Erythroblast (primary cell): ENCODE measurements at regions not wholly inside any gene's neighbourhood (a gene's known extent, or its start where the extent isn't known, plus 50 kb on each side); places are given as distances from the start of the nearest gene placed in this dataset.

Experiments used
- DNase-seq, 2 experiments: peaks; one replicate each; lab custom pipeline; 2025; lab: John Stamatoyannopoulos, UW
- GATA1 ChIP-seq: IDR thresholded peaks from 2 replicates; pipeline ENCODE4 v1.6.1; 2011; ENCODE audit warnings: low read depth, mild to moderate bottlenecking, control low read depth, low read length, moderate library complexity
- POLR2A ChIP-seq: IDR thresholded peaks from 2 replicates; pipeline ENCODE4 v1.6.1; 2011; ENCODE audit warnings: mild to moderate bottlenecking, low read length

DNA sequence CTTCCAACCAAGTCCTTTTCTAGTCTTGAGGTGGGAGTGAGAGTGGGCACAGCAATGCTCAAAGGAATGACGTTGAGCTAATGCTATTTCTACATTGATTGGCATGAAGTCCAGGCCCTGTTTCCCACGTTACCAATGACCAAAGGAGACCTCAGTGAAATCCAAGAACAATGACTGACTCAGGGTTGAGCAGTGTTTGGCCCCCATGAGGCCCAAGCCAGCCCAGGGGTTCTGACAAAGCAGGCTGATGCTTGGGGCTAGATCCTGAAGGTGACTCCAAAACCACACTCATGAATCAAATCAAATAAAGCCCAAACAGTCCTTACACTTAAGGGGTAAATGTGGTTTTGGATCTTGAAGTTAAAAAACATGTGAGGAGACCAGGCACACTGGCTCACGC, 278.5 kb upstream of the GJB5 start:
- TF ChIP-seq POLR2A, result no peak
- no peak for TF ChIP-seq GATA1
- DNase-seq, result no peak

DNA sequence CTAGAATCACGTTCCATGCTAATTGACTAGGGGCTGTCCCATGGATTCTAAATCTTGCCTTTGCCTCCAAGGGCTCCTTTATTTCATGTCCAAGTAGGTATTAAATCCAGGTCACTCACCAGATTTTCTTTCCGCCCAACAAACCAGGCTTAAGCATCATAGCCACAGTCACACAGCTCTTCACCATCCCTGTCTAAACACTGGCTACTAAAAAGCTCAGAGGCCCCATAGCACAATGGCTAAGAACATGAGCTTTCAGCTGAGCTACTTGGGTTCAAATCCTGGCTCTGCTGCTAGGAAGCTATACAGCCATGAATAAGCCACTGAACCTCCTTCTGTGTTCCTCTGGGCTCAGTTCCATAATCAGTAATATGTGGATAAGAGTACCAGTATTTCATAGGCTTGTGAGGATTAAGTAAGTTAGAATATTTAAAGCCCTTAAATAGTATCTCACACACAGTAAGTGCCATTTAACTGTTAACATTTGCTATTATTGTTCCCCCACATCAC, 277.2 kb upstream of the GJB5 start:
- TF ChIP-seq GATA1 (no peak), POLR2A (no peak)
- no peak for DNase-seq

DNA sequence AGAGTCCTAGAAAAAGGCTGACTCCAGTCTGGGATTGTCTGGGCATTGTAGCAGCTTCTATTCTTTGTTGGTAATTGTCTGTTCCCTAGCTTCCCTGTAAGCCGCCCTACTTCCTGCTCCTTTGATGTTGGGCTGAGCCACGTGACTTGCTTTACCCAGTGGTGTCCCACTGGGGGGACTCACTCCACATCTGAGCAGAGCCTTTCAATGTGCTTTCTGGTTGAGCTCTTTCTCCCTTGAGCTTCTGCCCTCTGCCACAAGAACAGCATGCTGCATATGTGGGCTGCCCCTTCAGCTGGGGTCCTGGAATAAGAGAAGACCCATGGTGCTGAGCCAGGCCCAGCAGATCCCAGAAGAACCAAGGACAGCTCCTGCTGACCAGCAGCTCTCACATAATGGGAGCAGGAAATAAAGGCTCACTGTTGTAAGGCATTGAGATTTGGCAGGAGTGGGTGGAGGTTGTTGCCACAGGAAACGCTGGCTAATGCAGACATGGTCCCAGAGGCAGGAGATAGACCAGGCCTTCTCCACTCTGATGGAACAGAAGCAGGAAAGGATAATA, 276.3 kb upstream of the GJB5 start:
- TF ChIP-seq POLR2A, result no peak
- TF ChIP-seq GATA1, result no peak

DNA sequence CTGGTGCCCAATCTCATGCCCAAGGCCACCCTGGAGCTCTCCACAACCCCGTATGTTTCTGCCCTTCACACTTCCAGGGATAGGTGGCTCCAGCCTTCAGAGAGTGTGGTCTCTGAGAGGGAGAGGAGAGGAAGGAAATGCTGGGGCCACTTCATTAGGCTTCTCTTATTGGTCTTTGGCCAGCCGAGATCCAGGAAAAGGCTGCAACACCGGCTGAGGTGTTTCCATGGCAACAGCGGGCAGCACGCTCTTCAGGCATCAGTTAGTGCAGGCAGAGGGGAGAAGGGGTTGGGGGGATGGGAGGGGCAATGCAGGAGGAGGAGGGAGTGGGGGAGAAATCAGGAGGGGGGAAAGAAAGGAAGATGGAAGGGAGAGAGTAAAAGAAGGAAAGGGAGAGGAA, 275.1 kb upstream of the GJB5 start:
- DNase-seq, result no peak
- TF ChIP-seq POLR2A (no peak), GATA1 (no peak)

More for the DNA sequence above, 276.3 kb upstream of the GJB5 start:
- DNase-seq, result no peak

DNA sequence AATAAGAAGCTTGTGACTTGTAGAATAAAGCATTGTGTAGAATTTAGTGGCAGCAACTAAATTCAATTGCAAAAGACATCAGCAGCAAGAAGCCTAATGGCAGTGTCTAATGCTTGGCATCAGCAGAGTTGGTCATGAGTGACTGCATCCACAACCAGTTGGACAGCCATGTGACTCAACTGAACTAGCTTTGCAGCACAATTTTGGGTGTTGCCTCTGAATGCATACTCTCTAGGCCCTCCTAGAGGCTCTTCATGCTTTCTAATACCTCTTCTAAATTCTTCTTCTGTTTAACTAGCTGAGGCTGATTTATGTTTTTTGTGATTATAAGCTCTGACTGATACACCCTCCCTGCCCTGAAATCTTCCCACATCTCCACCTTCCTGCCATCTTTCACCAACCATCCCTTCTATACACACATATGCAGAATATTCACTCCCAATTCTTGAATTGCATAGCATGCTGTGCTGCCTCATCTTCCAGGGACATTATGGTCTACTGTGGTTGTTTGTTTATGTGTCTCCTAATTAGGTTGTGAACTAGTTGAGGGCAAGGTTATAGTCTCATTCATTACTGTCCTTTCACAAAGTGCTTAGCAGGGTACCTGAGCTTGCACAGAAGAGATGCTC, 266.7 kb upstream of the GJB5 start:
- TF ChIP-seq POLR2A, result no peak
- TF ChIP-seq GATA1, result no peak
- DNase-seq, result no peak

DNA sequence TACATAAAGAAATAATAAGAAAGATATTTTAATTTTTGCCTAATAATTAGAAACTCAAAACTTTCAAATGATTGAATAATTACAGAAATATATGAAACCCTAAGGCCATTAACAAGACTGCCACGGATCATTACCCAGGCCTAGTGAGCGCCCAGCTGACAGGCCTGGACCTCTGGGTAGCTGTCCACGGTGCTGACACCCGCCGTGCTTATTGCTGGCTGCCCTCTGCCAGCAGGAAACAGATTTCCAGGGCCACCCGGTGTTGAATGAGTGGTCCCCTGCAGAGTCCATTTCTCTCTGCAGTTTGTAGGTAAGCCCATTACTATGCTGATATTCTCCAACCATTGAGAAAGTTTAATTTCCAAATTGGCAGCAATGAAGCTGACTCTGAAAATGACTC, 254.4 kb upstream of the GJB5 start:
- no peak for TF ChIP-seq GATA1
- no peak for TF ChIP-seq POLR2A
- peak; percentile 12 to 26 for DNase-seq

DNA sequence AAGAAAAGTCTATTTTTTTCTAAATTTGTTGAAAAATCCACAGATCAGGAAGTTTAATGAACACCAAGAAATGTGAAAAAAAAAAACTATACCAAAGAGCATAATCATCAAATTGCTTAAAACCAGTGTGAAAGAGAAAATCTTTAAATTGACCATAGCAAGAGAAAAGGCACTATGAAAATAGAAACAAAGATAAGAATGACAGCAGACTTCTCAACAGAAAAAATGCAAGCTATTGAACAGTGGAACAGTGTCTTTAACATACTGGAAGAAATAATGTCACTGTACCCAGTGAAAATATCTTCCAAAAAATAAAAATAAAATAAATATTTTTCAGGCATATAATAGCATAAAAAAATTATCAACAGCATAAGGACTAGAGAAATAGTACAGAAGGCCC, 243.0 kb upstream of the GJB5 start:
- no peak for DNase-seq
- TF ChIP-seq POLR2A (no peak), GATA1 (no peak)

DNA sequence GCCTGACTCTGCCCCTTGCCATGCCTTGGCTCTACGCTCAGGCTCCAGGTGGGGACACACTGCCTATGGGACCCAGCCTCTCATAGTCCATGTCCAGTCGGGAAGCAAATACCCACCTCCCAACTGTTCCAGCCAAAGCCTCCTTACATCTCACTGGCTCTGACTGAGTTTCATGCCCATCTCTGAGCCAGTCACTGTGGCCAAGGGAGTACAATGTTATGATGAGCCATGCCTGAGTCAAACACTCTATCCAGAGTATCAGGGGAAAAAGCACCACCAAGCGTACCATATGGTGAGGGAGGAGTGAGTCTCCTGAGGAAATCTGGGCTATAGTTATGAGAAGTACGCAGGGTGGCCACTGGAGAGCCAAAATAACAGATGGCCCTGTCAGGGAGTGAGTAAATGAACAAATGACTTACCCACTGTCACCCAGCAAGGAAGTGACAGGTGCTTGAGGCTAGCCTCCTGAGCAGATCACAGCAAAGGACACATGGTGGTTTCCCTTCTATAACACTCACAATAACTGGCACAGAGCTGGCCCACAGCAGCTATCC, 236.6 kb upstream of the GJB5 start:
- no peak for DNase-seq
- no peak for TF ChIP-seq GATA1

DNA sequence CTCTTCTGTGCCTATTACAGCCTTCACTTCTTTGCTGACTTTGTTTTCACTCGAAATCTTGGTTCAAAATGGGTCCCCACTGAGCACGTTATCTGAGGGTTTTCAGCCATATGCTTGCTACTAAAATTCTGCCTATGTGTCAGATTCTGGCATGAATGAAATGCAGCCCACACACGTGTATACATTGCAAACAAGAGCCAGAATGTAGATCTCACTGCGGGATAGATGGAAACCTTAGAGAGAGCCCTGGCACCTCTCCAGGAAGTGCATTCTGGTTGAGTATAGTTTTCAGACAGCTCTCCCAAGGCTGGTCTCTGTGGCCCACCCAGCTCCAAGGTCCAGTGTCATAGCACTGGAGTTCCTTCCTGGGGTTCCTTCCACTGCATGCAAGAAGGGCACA, 234.7 kb upstream of the GJB5 start:
- DNase-seq, result no peak
- TF ChIP-seq POLR2A, result no peak
- TF ChIP-seq GATA1, result no peak

DNA sequence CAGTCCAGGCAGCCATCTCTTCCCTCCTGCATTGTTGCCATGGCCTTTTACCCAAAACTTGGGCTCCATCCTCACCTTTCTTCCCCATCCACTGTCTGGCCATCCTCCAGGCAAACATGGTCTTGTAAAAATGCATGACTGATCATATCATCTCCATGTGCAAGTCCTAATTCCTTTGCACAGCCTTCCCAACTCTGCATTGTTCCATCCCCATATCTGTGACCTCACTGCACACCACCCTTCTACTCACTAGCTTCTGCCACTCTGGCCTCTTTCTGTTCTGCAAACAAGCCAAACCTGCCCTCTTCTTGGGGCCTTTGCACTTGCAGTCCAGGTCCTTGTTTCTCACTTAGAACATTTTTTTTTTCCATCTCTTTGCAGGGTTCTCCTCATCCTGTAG, 230.1 kb upstream of the GJB5 start:
- no peak for DNase-seq
- TF ChIP-seq POLR2A, result no peak
- TF ChIP-seq GATA1, result no peak

DNA sequence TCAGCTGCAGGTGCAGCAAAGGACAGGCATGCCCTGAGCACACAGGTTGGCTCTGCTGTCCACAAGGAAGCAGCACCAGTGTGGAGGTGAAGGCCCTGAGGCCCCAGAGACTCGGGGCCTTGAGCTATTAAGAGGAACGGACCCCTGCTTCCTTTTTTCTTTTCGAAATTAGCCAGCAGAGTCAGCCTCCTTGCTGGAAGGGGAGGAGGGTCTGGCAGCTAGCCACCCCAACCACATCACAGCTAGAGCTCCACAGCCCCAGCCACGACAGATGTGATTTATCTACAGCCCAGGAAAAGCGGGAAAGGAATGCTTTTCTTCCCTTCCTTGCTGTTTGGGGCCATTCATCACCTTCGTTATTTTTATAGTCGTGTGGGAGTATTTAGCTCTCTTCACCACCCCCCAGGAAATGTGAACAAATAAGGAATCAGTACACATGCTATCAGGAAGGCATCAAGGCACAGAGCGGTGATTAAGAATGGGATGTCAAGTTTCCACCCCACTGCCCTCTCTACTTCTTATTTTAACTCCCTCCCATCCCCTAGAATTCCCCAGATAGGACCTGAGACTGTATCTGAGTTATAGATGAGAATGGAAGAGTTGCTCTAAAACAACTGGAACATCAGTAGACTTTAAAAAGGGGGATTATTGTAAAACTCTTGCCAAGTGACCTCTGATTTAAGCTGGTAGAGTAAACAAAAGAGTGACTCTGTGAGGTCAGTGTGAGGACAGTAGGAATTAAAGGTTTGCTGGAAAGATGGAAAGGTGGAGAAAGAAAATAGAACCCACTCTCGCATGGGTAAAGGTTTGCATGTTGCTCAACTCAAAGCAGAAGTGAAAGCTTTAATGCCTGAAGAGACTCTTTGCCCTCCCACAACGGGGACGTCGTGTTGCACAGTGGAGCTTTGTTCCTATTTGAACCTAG, 224.7 kb upstream of the GJB5 start:
- TF ChIP-seq POLR2A, result no peak
- no peak for TF ChIP-seq GATA1
- no peak for DNase-seq

DNA sequence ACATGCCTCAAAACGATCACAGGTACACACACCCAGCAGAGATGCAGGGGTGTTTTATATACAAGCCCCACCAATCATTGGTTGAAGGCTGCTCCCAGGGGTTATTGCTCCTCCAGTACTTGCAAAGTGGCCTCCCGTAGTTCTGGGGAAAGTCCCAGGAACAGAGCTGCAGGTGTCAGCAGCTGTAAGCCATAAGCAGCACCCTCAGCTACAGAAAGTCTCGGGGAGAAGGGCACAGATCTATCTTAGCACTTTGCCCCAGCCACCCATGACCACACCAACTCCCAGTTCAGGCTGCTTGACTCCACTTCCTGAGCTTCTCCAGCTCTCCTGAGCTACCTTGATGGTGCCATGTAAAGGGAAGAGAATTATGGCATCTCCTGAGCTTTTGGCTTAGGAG, 222.7 kb upstream of the GJB5 start:
- no peak for TF ChIP-seq GATA1
- no peak for TF ChIP-seq POLR2A
- DNase-seq, result no peak

DNA sequence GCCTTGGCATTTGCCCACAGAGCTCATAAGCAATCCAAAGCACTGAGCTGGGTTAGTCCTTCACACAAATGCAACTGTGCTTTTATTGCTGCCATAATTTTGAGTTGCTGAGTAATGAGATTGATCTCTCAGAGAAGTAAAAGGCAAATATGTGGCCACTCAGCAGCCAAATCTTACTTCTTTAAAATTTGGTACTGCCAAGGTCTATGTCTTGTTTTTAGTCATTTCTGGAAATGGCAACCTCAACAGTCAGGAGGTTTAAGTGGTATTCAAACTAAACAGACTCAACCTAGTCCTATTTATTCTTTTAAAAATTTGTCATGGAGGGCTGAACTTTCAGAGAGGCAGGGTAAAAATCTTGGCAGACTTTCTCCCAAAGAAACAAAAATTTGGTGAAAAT, 216.4 kb upstream of the GJB5 start:
- TF ChIP-seq POLR2A (no peak), GATA1 (no peak)
- no peak for DNase-seq
